PFSK-1 (cell line): ENCODE measurements at regions not wholly inside any gene's neighbourhood (a gene's known extent, or its start where the extent isn't known, plus 50 kb on each side); places are given as distances from the start of the nearest gene placed in this dataset.

Experiments used
- FOXP2 ChIP-seq: optimal IDR thresholded peaks from 2 replicates; pipeline ENCODE3; 2011; ENCODE audit warnings: borderline replicate concordance, control low read depth, inconsistent platforms; ENCODE audit not compliant: insufficient read depth; ENCODE audit errors: extremely low read length, extremely low read depth
- POLR2AphosphoS5 ChIP-seq: IDR thresholded peaks from 2 replicates; pipeline ENCODE4 v1.6.1; 2012; ENCODE audit warnings: low read depth, mild to moderate bottlenecking, control low read depth, low read length, moderate library complexity
- REST ChIP-seq, 2 experiments: IDR thresholded peaks; 2 replicates each; pipeline versions ENCODE4 v1.6.1 to v1.8.0; 2011 to 2012; ENCODE audit warnings: low read depth in 2 of 2, low read length in 2 of 2, control low read depth in 1 of 2, inconsistent platforms in 1 of 2, mild to moderate bottlenecking in 1 of 2, moderate library complexity in 1 of 2; ENCODE audit not compliant: insufficient read depth in 1 of 2
- SIN3A ChIP-seq: IDR thresholded peaks from 2 replicates; pipeline ENCODE4 v1.6.1; 2012; ENCODE audit warnings: mild to moderate bottlenecking, low read length, moderate library complexity, borderline replicate concordance; ENCODE audit not compliant: insufficient read depth
- TAF1 ChIP-seq: IDR thresholded peaks from 2 replicates; pipeline ENCODE4 v1.6.1; 2012; ENCODE audit warnings: low read length, control low read depth, borderline replicate concordance; ENCODE audit not compliant: insufficient read depth

GRCh38 chrX:150063674-150064073 is 125.4 kb upstream of the EOLA2 start:
- TF ChIP-seq FOXP2: no peak
- no peak for TF ChIP-seq POLR2AphosphoS5
- TF ChIP-seq TAF1: no peak
- no peak for TF ChIP-seq REST (IDR thresholded peaks at IDR 0.05; ENCODE audit: insufficient read depth in 1 of 2, low read depth in 2 of 2, low read length in 2 of 2)
- no peak for TF ChIP-seq SIN3A

GRCh38 chrX:150074175-150074574 is 135.9 kb upstream of the EOLA2 start:
- TF ChIP-seq POLR2AphosphoS5: no peak
- TF ChIP-seq REST (IDR thresholded peaks at IDR 0.05; ENCODE audit: insufficient read depth in 1 of 2, low read depth in 2 of 2, low read length in 2 of 2): no peak

GRCh38 chrX:150080497-150080896 is 142.2 kb upstream of the EOLA2 start:
- TF ChIP-seq SIN3A: no peak
- TF ChIP-seq FOXP2: no peak
- TF ChIP-seq TAF1: no peak
- TF ChIP-seq REST (IDR thresholded peaks at IDR 0.05; ENCODE audit: insufficient read depth in 1 of 2, low read depth in 2 of 2, low read length in 2 of 2): no peak
- TF ChIP-seq POLR2AphosphoS5: no peak

GRCh38 chrX:150081076-150081475 is 142.8 kb upstream of the EOLA2 start:
- TF ChIP-seq POLR2AphosphoS5 (no peak), REST (IDR thresholded peaks at IDR 0.05; ENCODE audit: insufficient read depth in 1 of 2, low read depth in 2 of 2, low read length in 2 of 2) (no peak)

GRCh38 chrX:150084496-150085229 is 146.4 kb upstream of the EOLA2 start:
- no peak for TF ChIP-seq SIN3A
- TF ChIP-seq FOXP2: no peak
- no peak for TF ChIP-seq REST (IDR thresholded peaks at IDR 0.05; ENCODE audit: insufficient read depth in 1 of 2, low read depth in 2 of 2, low read length in 2 of 2)
- no peak for TF ChIP-seq TAF1
- no peak for TF ChIP-seq POLR2AphosphoS5
